GM12801 (cell line): ENCODE measurements at regions not wholly inside any gene's neighbourhood (a gene's known extent, or its start where the extent isn't known, plus 50 kb on each side); places are given as distances from the start of the nearest gene placed in this dataset.

Experiments used
- TF ChIP-seq, protein P1 (sequence below): IDR thresholded peaks from one replicate; pipeline ENCODE4 v1.5.1; 2011; ENCODE audit warnings: control low read depth; ENCODE audit not compliant: insufficient read length; ENCODE audit errors: extremely low read depth

- TF ChIP-seq, protein P1, sequence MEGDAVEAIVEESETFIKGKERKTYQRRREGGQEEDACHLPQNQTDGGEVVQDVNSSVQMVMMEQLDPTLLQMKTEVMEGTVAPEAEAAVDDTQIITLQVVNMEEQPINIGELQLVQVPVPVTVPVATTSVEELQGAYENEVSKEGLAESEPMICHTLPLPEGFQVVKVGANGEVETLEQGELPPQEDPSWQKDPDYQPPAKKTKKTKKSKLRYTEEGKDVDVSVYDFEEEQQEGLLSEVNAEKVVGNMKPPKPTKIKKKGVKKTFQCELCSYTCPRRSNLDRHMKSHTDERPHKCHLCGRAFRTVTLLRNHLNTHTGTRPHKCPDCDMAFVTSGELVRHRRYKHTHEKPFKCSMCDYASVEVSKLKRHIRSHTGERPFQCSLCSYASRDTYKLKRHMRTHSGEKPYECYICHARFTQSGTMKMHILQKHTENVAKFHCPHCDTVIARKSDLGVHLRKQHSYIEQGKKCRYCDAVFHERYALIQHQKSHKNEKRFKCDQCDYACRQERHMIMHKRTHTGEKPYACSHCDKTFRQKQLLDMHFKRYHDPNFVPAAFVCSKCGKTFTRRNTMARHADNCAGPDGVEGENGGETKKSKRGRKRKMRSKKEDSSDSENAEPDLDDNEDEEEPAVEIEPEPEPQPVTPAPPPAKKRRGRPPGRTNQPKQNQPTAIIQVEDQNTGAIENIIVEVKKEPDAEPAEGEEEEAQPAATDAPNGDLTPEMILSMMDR, result no peak
These were observed 348.7 kb downstream of the NPHP4 start for GRCh38 chr1:5643360-5644107.

GRCh38 chr1:5640845-5641244, 351.4 kb downstream of the NPHP4 start:
- TF ChIP-seq, protein P1, result no peak

DNA sequence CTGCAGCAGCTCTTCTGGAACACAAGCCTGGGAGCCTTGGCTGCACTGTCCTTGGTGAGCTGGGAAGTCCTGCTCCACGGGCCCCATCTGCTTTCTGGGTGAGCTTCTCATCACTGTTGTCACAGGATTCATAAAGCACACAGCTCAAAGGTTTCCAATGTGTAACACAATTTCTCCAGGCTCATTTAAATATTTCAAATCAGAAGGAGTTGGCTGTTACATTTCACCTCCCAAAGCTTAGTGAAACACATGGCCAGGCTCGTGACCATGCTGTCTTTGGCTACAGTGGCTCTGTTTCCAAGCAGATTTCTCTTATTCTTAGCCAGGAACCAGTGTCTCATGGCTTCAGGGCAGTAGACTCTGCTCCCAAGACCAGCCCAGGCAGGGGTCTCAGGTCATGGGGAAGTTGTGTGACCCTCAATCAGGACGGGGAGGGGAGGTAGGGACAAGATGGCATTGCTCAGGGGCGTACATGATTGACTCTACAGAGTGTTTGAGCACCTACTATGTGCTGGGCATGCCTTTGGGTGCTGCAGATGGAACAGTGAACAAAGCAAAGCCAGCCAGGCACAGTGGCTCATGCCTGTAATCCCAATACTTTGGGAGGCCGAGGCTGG, 353.0 kb downstream of the NPHP4 start:
- TF ChIP-seq, protein P1, result no peak

- TF ChIP-seq, protein P1, result no peak
These were observed 353.6 kb downstream of the NPHP4 start for GRCh38 chr1:5638582-5638981.

- TF ChIP-seq, protein P1, result no peak
These were observed 355.1 kb downstream of the NPHP4 start for GRCh38 chr1:5637171-5637570.

GRCh38 chr1:5634893-5635292, 357.3 kb downstream of the NPHP4 start:
- TF ChIP-seq, protein P1, result no peak

- TF ChIP-seq, protein P1, result no peak
These were observed 359.4 kb downstream of the NPHP4 start for GRCh38 chr1:5632814-5633213.
